A673 (cell line): ENCODE measurements at regions not wholly inside any gene's neighbourhood (a gene's known extent, or its start where the extent isn't known, plus 50 kb on each side); places are given as distances from the start of the nearest gene placed in this dataset.

Experiments used
- CTCF ChIP-seq: fragments of 300-800, 200-600 bp; sonication (generic); conservative IDR thresholded peaks from 2 replicates; pipeline ENCODE4 v1.5.1; 2017; ENCODE audit warnings: low read depth, mild to moderate bottlenecking, antibody characterized with exemption, low read length, moderate library complexity, mixed read lengths
- EZH2 ChIP-seq: fragments of 200-600 bp; sonication (generic); IDR thresholded peaks from 2 replicates; pipeline ENCODE4 v1.6.1; 2017; ENCODE audit warnings: borderline replicate concordance, low read depth, mild to moderate bottlenecking, mixed read lengths, antibody characterized with exemption, low read length; ENCODE audit not compliant: poor library complexity, severe bottlenecking

GRCh38 chr16:63301349-63301748, 1265.1 kb upstream of the CDH8 start:
- no peak for TF ChIP-seq CTCF
- TF ChIP-seq EZH2 = no peak
